Lung microvascular endothelial cell (primary cell): ENCODE measurements at regions not wholly inside any gene's neighbourhood (a gene's known extent, or its start where the extent isn't known, plus 50 kb on each side); places are given as distances from the start of the nearest gene placed in this dataset.
A peak's percentile ranks its signal among the peaks of the same experiment; 100 is the strongest.

Source experiments
- DNase-seq, 2 donors: peaks; one replicate each; pipeline versions ENCODE4 v3.0.0 to v3.0.0-alpha.2; 2010; ENCODE audit warnings: low read depth in 2 of 2

GRCh38 chrX:30504309-30504708 lies 73.3 kb downstream of the TASL start:
- peak; percentile 22 to 54 for DNase-seq

- no peak for DNase-seq
These were observed 82.1 kb downstream of the TASL start for GRCh38 chrX:30495468-30495867.

GRCh38 chrX:30493348-30493747 lies 84.2 kb downstream of the TASL start:
- DNase-seq, result no peak

GRCh38 chrX:30489323-30489722 lies 88.2 kb downstream of the TASL start:
- DNase-seq, result peak in 1 of 2 donors; percentile 1

- peak; percentile 0 to 1 for DNase-seq
These were observed 89.5 kb downstream of the TASL start for GRCh38 chrX:30488092-30488491.

- no peak for DNase-seq
These were observed 93.6 kb downstream of the TASL start for GRCh38 chrX:30483996-30484395.

- no peak for DNase-seq
These were observed 109.1 kb downstream of the TASL start for GRCh38 chrX:30468471-30468870.
